GM21528 (cell line): ENCODE measurements at regions not wholly inside any gene's neighbourhood (a gene's known extent, or its start where the extent isn't known, plus 50 kb on each side); places are given as distances from the start of the nearest gene placed in this dataset.

Source experiments
- ATAC-seq: cut with Tn5 transposase; IDR thresholded peaks from one replicate; pipeline ENCODE4 v1.9.1; 2021; ENCODE audit warnings: mild to moderate bottlenecking, moderate library complexity; ENCODE audit not compliant: unreplicated experiment, low FRiP score

GRCh38 chr2:9137379-9138150, 69.0 kb upstream of the ASAP2 start:
- ATAC-seq = no peak

GRCh38 chr2:9135822-9136558, 70.6 kb upstream of the ASAP2 start:
- no peak for ATAC-seq

- ATAC-seq = no peak
These were observed 79.3 kb upstream of the ASAP2 start for GRCh38 chr2:9127316-9127715.

GRCh38 chr2:9126540-9126939, 80.1 kb upstream of the ASAP2 start:
- no peak for ATAC-seq

GRCh38 chr2:9124231-9124741, 82.3 kb upstream of the ASAP2 start:
- ATAC-seq = no peak

GRCh38 chr2:9123069-9123468, 83.5 kb upstream of the ASAP2 start:
- ATAC-seq = no peak

- ATAC-seq = no peak
These were observed 84.2 kb upstream of the ASAP2 start for GRCh38 chr2:9122367-9122766.

- ATAC-seq = no peak
These were observed 88.1 kb upstream of the ASAP2 start for GRCh38 chr2:9118383-9118960.

GRCh38 chr2:9115229-9115628, 91.4 kb upstream of the ASAP2 start:
- no peak for ATAC-seq

- ATAC-seq = no peak
These were observed 92.2 kb upstream of the ASAP2 start for GRCh38 chr2:9114458-9114857.

- ATAC-seq = no peak
These were observed 92.7 kb upstream of the ASAP2 start for GRCh38 chr2:9113916-9114315.

- no peak for ATAC-seq
These were observed 93.3 kb upstream of the ASAP2 start for GRCh38 chr2:9113262-9113661.

- no peak for ATAC-seq
These were observed 94.4 kb upstream of the ASAP2 start for GRCh38 chr2:9112079-9112721.

- no peak for ATAC-seq
These were observed 95.6 kb upstream of the ASAP2 start for GRCh38 chr2:9110893-9111569.

GRCh38 chr2:9110346-9110884, 96.2 kb upstream of the ASAP2 start:
- ATAC-seq = no peak

- ATAC-seq = no peak
These were observed 96.7 kb upstream of the ASAP2 start for GRCh38 chr2:9109871-9110270.

GRCh38 chr2:9108210-9108967, 98.2 kb upstream of the ASAP2 start:
- no peak for ATAC-seq

- ATAC-seq = no peak
These were observed 99.2 kb upstream of the ASAP2 start for GRCh38 chr2:9107168-9108025.
